ENCODE measurements at regions not wholly inside any gene's neighbourhood (a gene's known extent, or its start where the extent isn't known, plus 50 kb on each side); places are given as distances from the start of the nearest gene placed in this dataset.
"Not testable (repeated sequence)": the region's sequence is repeated elsewhere in the genome, so short reads cannot be mapped to it uniquely, and the experiment has no call there.

GRCh38 chr9:2394087-2394741 is 227.4 kb upstream of the VLDLR start:
- DNase-seq (ENCODE audit: low read depth in 2 of 2), result not testable (repeated sequence)

GRCh38 chr9:2395814-2396612 is 225.6 kb upstream of the VLDLR start:
- no peak for DNase-seq (ENCODE audit: low read depth in 2 of 2)

- no peak for DNase-seq (ENCODE audit: low read depth in 2 of 2)
Measured at GRCh38 chr9:2396622-2397285, 224.8 kb upstream of the VLDLR start.

- DNase-seq (ENCODE audit: low read depth in 2 of 2), result not testable (repeated sequence)
Measured at GRCh38 chr9:2397875-2398274, 223.7 kb upstream of the VLDLR start.

- DNase-seq (ENCODE audit: low read depth in 2 of 2), result not testable (repeated sequence)
Measured at GRCh38 chr9:2401746-2402145, 219.8 kb upstream of the VLDLR start.

- DNase-seq (ENCODE audit: low read depth in 2 of 2), result no peak
Measured at GRCh38 chr9:2403701-2404100, 217.9 kb upstream of the VLDLR start.

GRCh38 chr9:2406252-2406651 is 215.3 kb upstream of the VLDLR start:
- DNase-seq (ENCODE audit: low read depth in 2 of 2), result no peak

- no peak for DNase-seq (ENCODE audit: low read depth in 2 of 2)
Measured at GRCh38 chr9:2407450-2407849, 214.1 kb upstream of the VLDLR start.

GRCh38 chr9:2411459-2412215 is 209.9 kb upstream of the VLDLR start:
- no peak for DNase-seq (ENCODE audit: low read depth in 2 of 2)

GRCh38 chr9:2413160-2413805 is 208.3 kb upstream of the VLDLR start:
- no peak for DNase-seq (ENCODE audit: low read depth in 2 of 2)

GRCh38 chr9:2414465-2414864 is 207.1 kb upstream of the VLDLR start:
- no peak for DNase-seq (ENCODE audit: low read depth in 2 of 2)

GRCh38 chr9:2415326-2415725 is 206.3 kb upstream of the VLDLR start:
- DNase-seq (ENCODE audit: low read depth in 2 of 2), result no peak

GRCh38 chr9:2417730-2418129 is 203.9 kb upstream of the VLDLR start:
- no peak for DNase-seq (ENCODE audit: low read depth in 2 of 2)

GRCh38 chr9:2418619-2419018 is 203.0 kb upstream of the VLDLR start:
- DNase-seq (ENCODE audit: low read depth in 2 of 2), result no peak

GRCh38 chr9:2419347-2419746 is 202.2 kb upstream of the VLDLR start:
- no peak for DNase-seq (ENCODE audit: low read depth in 2 of 2)

GRCh38 chr9:2420543-2420942 is 201.0 kb upstream of the VLDLR start:
- DNase-seq (ENCODE audit: low read depth in 2 of 2), result no peak

GRCh38 chr9:2424619-2425033 is 197.0 kb upstream of the VLDLR start:
- no peak for DNase-seq (ENCODE audit: low read depth in 2 of 2)

GRCh38 chr9:2425676-2426075 is 195.9 kb upstream of the VLDLR start:
- DNase-seq (ENCODE audit: low read depth in 2 of 2), result no peak

GRCh38 chr9:2427120-2427891 is 194.3 kb upstream of the VLDLR start:
- DNase-seq (ENCODE audit: low read depth in 2 of 2), result no peak

- DNase-seq (ENCODE audit: low read depth in 2 of 2), result no peak
Measured at GRCh38 chr9:2439957-2440356, 181.6 kb upstream of the VLDLR start.

GRCh38 chr9:2443933-2444332 is 177.7 kb upstream of the VLDLR start:
- DNase-seq (ENCODE audit: low read depth in 2 of 2), result not testable (repeated sequence)
